Stimulated activated naive CD8-positive, alpha-beta T cell treated with anti-CD3 and anti-CD28 coated beads, Interleukin-15, Interleukin-2, amounts not matched to agents 100 ng/mL and 50 ng/mL, for 24 hours (primary cell): ENCODE measurements at regions not wholly inside any gene's neighbourhood (a gene's known extent, or its start where the extent isn't known, plus 50 kb on each side); places are given as distances from the start of the nearest gene placed in this dataset.
"Not testable (repeated sequence)": the region's sequence is repeated elsewhere in the genome, so short reads cannot be mapped to it uniquely, and the experiment has no call there.

Experiments
- H3K27ac Mint-ChIP-seq: one replicate; pipeline ENCODE4 v1.8.0; 2021; ENCODE audit warnings: mild to moderate bottlenecking, mixed read lengths
- H3K27me3 Mint-ChIP-seq: one replicate; pipeline ENCODE4 v1.8.0; 2021; ENCODE audit warnings: mixed read lengths
- H3K36me3 Mint-ChIP-seq: one replicate; pipeline ENCODE4 v1.8.0; 2021; ENCODE audit warnings: low read depth, mixed read lengths
- H3K4me1 Mint-ChIP-seq: one replicate; pipeline ENCODE4 v1.8.0; 2021; ENCODE audit warnings: low read depth, mixed read lengths
- H3K4me3 Mint-ChIP-seq: one replicate; pipeline ENCODE4 v1.8.0; 2021; ENCODE audit warnings: mild to moderate bottlenecking, mixed read lengths
- H3K9me3 Mint-ChIP-seq: one replicate; pipeline ENCODE4 v1.8.0; 2021; ENCODE audit warnings: mixed read lengths

- H3K4me3 Mint-ChIP-seq, H3K4me1 Mint-ChIP-seq, H3K36me3 Mint-ChIP-seq, H3K9me3 Mint-ChIP-seq, H3K27me3 Mint-ChIP-seq, H3K27ac Mint-ChIP-seq: not testable (repeated sequence)
These were observed 861.5 kb upstream of the TPTE start for GRCh38 chr21:9659877-9660276.

- not testable (repeated sequence) for H3K27ac Mint-ChIP-seq, H3K27me3 Mint-ChIP-seq, H3K4me1 Mint-ChIP-seq, H3K4me3 Mint-ChIP-seq, H3K36me3 Mint-ChIP-seq, H3K9me3 Mint-ChIP-seq
These were observed 857.3 kb upstream of the TPTE start for GRCh38 chr21:9663914-9664729.

- H3K27me3 Mint-ChIP-seq, H3K4me3 Mint-ChIP-seq: not testable (repeated sequence)
These were observed 845.6 kb upstream of the TPTE start for GRCh38 chr21:9675811-9676210.

GRCh38 chr21:9679029-9679428, 842.4 kb upstream of the TPTE start:
- H3K4me3 Mint-ChIP-seq, H3K27ac Mint-ChIP-seq, H3K27me3 Mint-ChIP-seq, H3K4me1 Mint-ChIP-seq, H3K9me3 Mint-ChIP-seq, H3K36me3 Mint-ChIP-seq: not testable (repeated sequence)

More at GRCh38 chr21:9675811-9676210, 845.6 kb upstream of the TPTE start:
- not testable (repeated sequence) for H3K27ac Mint-ChIP-seq, H3K9me3 Mint-ChIP-seq, H3K4me1 Mint-ChIP-seq, H3K36me3 Mint-ChIP-seq

GRCh38 chr21:9688945-9689344, 832.4 kb upstream of the TPTE start:
- H3K9me3 Mint-ChIP-seq, H3K4me1 Mint-ChIP-seq, H3K4me3 Mint-ChIP-seq, H3K36me3 Mint-ChIP-seq, H3K27me3 Mint-ChIP-seq, H3K27ac Mint-ChIP-seq: not testable (repeated sequence)

GRCh38 chr21:9690981-9691380, 830.4 kb upstream of the TPTE start:
- not testable (repeated sequence) for H3K4me1 Mint-ChIP-seq, H3K36me3 Mint-ChIP-seq, H3K4me3 Mint-ChIP-seq, H3K27ac Mint-ChIP-seq, H3K9me3 Mint-ChIP-seq, H3K27me3 Mint-ChIP-seq

- not testable (repeated sequence) for H3K4me1 Mint-ChIP-seq, H3K27me3 Mint-ChIP-seq, H3K9me3 Mint-ChIP-seq
These were observed 825.6 kb upstream of the TPTE start for GRCh38 chr21:9695759-9696158.

GRCh38 chr21:9697751-9698150, 823.6 kb upstream of the TPTE start:
- not testable (repeated sequence) for H3K27ac Mint-ChIP-seq, H3K9me3 Mint-ChIP-seq, H3K4me1 Mint-ChIP-seq, H3K36me3 Mint-ChIP-seq, H3K4me3 Mint-ChIP-seq, H3K27me3 Mint-ChIP-seq

More at GRCh38 chr21:9695759-9696158, 825.6 kb upstream of the TPTE start:
- H3K27ac Mint-ChIP-seq, H3K36me3 Mint-ChIP-seq, H3K4me3 Mint-ChIP-seq: not testable (repeated sequence)

GRCh38 chr21:9705016-9705415, 816.4 kb upstream of the TPTE start:
- not testable (repeated sequence) for H3K27ac Mint-ChIP-seq, H3K4me3 Mint-ChIP-seq, H3K4me1 Mint-ChIP-seq, H3K9me3 Mint-ChIP-seq, H3K36me3 Mint-ChIP-seq, H3K27me3 Mint-ChIP-seq

GRCh38 chr21:9705455-9705854, 815.9 kb upstream of the TPTE start:
- not testable (repeated sequence) for H3K27me3 Mint-ChIP-seq, H3K27ac Mint-ChIP-seq, H3K36me3 Mint-ChIP-seq, H3K4me3 Mint-ChIP-seq, H3K4me1 Mint-ChIP-seq, H3K9me3 Mint-ChIP-seq

GRCh38 chr21:9724542-9724941, 796.8 kb upstream of the TPTE start:
- H3K27me3 Mint-ChIP-seq, H3K27ac Mint-ChIP-seq, H3K4me1 Mint-ChIP-seq, H3K36me3 Mint-ChIP-seq, H3K4me3 Mint-ChIP-seq: not testable (repeated sequence)
- H3K9me3 Mint-ChIP-seq: peaks cover 31% of the 10 kb centered on the region

GRCh38 chr21:9727187-9727586, 794.2 kb upstream of the TPTE start:
- H3K9me3 Mint-ChIP-seq: peaks cover 31% of the 10 kb centered on the region
- not testable (repeated sequence) for H3K36me3 Mint-ChIP-seq, H3K27me3 Mint-ChIP-seq, H3K27ac Mint-ChIP-seq, H3K4me1 Mint-ChIP-seq, H3K4me3 Mint-ChIP-seq

GRCh38 chr21:9728219-9728992, 793.0 kb upstream of the TPTE start:
- peaks cover 31% of the 10 kb centered on the region for H3K9me3 Mint-ChIP-seq
- not testable (repeated sequence) for H3K4me1 Mint-ChIP-seq, H3K4me3 Mint-ChIP-seq, H3K27ac Mint-ChIP-seq, H3K27me3 Mint-ChIP-seq, H3K36me3 Mint-ChIP-seq

GRCh38 chr21:9730866-9731265, 790.5 kb upstream of the TPTE start:
- no peaks in the 10 kb centered on the region for H3K27me3 Mint-ChIP-seq
- H3K36me3 Mint-ChIP-seq: no peaks in the 10 kb centered on the region
- H3K4me1 Mint-ChIP-seq: no peaks in the 10 kb centered on the region
- H3K4me3 Mint-ChIP-seq: no peak overlapping the region
- H3K27ac Mint-ChIP-seq: no peak overlapping the region
- peaks cover 22% of the 10 kb centered on the region for H3K9me3 Mint-ChIP-seq

- not testable (repeated sequence) for H3K36me3 Mint-ChIP-seq, H3K27me3 Mint-ChIP-seq, H3K4me3 Mint-ChIP-seq, H3K4me1 Mint-ChIP-seq, H3K27ac Mint-ChIP-seq
- H3K9me3 Mint-ChIP-seq: peaks cover 22% of the 10 kb centered on the region
These were observed 790.1 kb upstream of the TPTE start for GRCh38 chr21:9731317-9731716.

- not testable (repeated sequence) for H3K4me3 Mint-ChIP-seq, H3K27me3 Mint-ChIP-seq
These were observed 788.8 kb upstream of the TPTE start for GRCh38 chr21:9732605-9733004.

More at GRCh38 chr21:9732605-9733004, 788.8 kb upstream of the TPTE start:
- H3K9me3 Mint-ChIP-seq: peaks cover 13% of the 10 kb centered on the region
- not testable (repeated sequence) for H3K36me3 Mint-ChIP-seq, H3K27ac Mint-ChIP-seq, H3K4me1 Mint-ChIP-seq
